NCI-H446 (cell line): ENCODE measurements at regions not wholly inside any gene's neighbourhood (a gene's known extent, or its start where the extent isn't known, plus 50 kb on each side); places are given as distances from the start of the nearest gene placed in this dataset.
"Not testable (repeated sequence)": the region's sequence is repeated elsewhere in the genome, so short reads cannot be mapped to it uniquely, and the experiment has no call there.

Source experiments
- DNase-seq, 2 experiments: peaks; one replicate each; lab custom pipeline; 2025; lab: John Stamatoyannopoulos, UW

DNA sequence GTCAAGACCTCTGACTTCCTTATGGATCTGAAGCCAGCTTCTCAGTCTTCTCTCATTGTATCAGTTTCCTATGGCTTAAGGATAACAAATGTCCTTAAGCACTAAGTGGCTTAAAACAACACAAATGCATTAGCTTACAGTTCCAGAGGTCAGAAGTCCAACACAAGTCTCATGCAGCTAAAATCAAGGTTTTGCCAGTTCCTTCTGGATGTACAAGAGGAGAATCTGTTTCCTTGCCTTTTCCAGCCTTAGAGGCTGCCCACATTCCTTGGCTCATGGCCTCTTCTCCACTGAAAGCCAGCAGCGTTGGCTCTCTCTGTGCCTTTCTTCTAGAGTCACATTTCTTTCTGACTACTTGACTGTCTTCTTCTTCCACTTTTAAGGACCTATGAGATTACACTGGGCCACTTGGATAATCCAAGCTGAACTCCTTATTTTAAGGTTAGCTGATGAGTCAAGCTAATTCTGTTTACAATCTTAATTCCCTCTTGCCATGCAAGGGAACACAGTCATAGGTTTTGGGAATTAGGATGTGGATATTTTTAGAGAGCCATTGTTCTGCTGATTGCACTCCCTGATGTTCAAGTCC, 179.0 kb downstream of the BCAS1 start:
- no peak for DNase-seq

DNA sequence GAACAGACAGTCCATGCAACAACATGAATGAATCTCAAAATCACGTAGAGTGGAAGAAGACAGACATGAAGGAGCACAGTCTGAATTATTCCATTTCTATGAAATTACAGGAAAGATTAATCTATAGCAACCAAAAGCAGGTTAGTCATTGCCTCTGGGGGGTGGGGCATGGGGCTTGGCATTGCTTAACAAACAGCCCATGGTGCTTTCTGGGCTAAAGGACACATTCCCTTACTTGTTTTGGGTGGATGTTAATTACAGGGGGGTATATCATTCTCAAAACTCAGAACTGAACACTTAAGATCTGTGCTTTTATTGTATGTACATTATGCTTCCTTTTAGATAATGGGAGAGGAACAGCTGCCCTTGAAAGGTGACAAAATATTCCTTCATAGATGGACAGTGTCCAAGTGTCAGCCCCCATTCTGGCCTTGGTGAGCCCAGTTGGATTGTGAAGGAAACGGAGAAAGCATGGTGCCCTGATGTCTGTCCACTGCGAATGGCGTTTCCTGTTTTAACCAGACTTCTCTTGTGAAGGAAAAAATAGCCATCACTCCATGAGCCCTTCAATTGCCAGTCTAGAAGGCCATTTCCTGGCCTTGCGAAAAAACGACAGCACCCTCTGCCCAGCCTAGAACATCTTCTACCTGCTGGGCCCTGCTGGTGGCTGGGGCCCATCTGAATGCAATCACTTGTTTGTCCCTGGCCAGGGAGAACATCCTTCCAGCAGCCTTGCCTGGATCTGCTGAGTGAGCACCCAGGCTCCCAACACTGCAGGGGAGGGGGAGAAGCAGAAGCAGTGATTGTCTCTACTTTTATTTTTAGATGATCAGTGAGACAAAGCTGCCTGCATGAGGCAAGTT, 179.7 kb downstream of the BCAS1 start:
- no peak for DNase-seq

DNA sequence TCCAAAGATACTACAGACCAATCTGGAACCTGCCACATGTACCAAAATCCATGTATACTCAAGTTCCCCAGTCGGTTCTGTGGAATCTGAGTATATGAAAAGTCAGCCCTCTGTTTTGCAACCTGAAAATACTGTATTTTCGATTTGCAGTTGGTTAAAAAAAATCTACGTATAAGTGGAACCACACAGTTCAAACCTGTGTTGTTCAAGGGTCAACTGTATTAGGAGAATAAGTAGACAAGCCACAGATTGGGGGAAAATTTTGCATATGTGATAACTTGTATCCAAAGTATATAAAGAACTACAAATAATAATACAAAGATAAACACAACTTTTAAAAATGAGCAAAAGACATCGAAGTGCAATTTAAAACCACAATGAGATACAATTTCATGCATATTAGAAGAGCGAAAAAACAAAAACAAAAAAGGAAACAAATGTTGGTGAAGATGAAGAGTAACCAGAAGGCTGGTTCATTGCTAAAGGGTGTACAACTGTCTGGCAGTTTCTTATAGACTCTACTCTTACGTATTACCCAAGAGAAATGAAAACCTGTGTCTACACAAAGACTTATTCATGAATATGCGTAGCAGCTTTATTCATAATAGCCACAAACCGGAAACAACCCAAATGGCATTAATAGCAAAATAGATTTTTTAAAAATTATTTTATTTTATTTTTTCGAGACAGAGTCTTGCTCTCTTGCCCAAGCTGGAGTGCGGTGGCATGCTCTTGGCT, 180.8 kb downstream of the BCAS1 start:
- DNase-seq, result no peak

DNA sequence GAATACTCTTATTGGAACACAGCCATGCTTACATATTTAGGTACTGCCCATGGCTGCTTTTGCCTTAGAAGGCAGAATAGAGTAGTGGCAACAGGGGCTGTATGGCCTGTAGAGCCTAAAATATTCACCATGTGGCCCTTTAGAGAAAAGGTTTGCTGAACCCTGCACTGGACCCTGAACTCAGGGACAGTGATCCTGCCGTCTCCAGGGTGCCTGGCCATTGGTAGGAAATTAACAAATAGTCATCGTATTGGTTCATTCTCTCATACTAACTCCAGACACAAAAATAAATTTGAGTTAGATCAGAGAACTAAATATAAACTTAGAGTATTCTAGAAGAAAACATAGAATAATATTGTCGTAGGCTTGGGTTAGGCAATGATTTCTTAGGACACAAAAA, 181.4 kb downstream of the BCAS1 start:
- DNase-seq, result no peak

DNA sequence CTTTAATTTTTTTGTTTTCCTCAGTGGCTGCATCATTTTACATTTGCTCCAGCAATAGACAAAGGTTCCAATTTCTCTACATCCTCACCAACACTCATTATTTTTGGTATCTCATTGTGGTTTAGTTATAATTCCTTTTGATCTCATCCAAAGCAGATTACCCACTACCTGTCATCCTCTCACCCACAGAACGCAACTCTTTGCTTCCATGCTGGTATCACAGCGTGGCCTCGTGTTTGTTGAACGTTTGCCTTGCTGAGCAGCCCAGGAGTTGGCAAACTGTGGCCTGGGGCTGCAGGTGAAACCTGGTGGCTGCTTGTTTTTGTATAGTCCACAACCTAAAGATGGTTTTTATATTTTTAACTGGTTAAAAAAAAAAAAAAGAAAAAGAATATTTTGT, 181.9 kb downstream of the BCAS1 start:
- no peak for DNase-seq

DNA sequence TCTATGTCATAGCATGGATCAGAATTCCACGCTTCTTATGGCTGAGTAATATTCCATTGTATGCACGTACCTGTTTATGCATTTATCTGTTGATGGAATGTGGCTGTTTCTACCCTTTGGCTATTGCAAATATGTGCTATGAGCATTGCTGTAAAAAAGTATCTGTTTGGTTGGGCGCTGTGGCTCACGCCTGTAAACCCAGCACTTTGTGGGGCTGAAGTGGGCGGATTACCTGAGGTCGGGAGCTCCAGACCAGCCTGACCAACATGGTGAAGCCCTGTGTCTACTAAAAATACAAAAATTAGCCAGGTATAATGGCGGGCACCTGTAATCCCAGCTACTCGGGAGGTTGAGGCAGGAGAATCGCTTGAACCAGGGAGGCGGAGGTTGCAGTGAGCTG, 182.4 kb downstream of the BCAS1 start:
- no peak for DNase-seq

DNA sequence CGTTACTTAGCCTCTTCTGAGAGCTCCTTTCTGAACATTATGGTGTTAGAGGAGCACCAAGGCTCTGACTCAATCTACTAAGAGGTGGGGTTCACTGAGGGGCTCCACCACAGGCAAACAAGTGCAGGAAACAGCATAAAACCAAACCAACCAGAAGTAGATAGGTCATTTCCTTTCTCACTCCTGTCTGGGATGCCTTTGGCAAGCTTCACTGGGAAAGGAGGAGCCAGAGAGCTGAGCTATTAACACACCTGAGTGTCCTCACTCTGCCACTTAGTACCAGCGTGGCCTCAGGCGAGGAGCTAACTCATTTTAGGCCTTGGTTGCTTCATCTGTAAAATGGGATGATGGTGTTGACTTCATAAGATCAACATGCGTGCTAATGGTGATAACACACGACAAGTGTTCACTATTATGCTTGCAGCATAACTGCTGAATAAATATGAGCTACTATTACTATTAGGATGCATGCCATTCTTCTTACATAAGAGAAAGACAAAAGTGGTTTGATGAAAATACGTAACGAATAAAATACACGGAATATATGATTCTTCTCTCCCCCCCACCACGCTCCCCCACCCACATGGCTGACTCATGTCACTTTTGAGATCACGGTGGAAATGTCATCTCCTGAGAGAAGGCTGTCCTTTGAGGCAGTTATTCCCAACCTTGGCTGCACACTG, 185.4 kb downstream of the BCAS1 start:
- no peak for DNase-seq

DNA sequence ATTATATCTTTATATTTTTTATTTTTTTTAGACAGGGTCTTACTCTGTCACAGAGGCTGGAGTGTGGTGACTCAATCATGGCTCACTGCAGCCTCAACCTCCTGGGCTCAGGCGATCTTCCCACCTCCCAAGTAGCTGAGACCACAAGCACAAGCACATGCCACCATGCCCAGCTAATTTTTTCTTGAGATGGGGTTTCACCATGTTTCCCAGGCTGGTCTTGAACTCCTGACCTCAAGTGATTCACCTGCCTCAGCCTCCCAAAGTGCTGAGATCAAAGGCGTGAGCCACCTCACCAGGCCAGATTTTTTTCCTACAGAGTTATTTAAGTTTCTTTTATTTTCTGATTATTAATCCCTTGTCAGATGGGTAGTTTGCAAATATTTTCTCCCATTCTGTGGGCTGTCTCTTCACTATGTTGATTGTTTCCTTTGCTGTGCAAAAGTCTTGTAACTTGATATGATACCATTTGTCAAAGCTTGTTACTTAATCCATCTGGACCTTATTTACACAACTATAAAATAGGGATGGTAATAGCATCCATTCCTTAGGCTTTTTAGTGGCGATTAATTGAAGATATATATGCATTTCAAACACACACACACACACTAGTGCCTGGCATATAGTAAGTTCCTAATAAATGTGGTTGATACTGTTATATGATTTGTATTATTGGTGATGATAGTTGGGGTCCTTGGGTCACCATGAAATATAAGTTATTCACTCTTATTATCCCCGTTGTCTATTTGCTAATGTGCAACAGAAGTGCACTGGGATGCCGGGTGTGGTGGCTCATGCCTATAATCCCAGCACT, 187.1 kb downstream of the BCAS1 start:
- no peak for DNase-seq

DNA sequence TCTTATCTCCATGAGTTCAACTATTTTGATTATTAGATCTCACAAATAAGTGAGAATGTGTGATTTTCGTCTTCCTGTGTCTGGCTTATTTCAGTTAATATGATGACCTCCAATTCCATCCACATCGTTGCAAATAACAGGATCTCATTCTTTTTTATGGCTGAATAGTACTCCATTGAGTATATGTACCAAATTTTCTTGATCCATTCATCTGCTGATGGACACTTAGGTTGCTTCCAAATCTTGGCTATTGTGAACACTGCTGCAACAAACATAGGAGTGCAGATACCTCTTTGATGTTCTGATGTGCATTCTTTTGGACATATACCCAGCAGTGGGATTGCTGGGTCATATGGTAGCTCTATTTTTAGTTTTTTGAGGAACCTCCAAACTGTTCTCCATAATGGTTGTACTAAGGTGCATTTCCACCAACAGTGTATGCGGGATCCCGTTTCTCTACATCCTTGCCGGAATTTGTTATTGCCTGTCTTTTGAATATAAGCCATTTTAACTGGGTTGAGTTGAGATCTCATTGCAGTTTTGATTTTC, 187.9 kb downstream of the BCAS1 start:
- DNase-seq, result not testable (repeated sequence)

DNA sequence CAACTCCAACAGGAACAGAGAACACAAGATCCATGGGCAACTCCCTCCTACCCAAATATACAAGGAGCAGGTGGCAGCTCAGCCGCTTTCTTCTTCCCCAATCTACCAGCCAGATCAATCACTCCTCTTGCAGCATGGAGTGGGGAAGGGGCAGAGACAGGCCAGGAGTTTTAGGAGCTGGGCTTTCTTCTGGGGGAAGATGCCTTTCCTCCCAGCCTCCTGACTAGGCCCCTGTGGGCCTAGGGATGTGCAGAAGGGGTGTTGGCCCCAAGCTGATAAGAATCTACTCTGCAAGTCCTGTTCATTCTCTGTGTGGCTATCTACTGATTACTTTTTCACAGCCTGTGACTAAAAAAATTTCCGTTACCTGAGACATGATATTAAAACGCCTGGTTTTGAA, 189.0 kb downstream of the BCAS1 start:
- no peak for DNase-seq

DNA sequence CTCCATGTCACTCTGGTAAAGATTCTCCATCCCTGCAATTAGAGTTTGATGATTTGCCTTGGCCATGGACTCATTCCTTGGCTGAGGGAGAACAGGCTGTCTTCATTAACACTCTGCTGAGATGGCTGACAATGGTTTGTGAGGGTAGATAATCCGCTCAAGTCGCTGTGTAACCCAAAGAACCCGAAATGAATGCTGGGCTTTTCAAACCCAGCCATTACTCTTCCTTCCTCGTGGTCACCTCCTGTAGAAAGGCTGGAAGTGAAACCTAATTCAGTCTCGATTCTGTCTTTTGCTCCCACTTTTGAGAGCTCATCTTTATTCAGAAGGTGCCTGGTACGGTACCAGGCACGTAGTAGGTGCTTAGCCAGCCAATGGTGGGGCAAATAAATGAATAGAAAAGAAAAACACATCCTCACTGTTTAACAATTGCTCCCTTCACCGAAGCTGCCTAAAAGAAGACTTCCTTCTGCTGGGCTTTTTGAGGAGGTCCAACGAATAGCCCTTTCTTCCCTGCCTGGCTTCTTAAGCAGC, 190.2 kb downstream of the BCAS1 start:
- DNase-seq, result no peak

DNA sequence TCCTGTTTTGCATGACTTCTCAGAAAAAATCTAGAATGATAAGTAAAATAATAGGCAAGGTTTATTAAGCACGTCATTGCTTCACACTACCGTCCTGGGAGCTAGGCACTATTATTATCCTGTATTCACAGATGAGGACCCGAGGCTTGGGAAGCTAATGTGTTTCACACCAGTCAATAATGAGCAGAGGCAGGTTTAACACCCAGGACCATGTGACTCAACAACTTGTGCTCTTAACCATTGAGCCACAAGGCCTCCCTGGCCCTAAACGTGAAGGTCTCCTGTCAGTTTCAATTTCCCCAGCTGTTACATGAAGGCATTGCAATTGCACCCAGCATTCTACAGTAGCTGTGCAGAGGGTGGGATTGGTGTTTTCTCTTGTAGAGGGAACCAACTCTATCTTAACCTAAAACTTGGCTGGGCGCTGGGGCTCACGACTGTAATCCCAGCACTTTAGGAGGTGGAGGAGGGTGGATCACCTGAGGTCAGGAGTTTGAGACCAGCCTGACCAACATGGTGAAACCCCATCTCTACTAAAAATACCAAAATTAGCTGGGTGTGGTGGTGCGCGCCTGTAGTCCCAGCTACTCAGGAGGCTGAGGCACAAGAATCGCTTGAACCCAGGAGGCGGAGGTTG, 191.2 kb downstream of the BCAS1 start:
- DNase-seq, result no peak

DNA sequence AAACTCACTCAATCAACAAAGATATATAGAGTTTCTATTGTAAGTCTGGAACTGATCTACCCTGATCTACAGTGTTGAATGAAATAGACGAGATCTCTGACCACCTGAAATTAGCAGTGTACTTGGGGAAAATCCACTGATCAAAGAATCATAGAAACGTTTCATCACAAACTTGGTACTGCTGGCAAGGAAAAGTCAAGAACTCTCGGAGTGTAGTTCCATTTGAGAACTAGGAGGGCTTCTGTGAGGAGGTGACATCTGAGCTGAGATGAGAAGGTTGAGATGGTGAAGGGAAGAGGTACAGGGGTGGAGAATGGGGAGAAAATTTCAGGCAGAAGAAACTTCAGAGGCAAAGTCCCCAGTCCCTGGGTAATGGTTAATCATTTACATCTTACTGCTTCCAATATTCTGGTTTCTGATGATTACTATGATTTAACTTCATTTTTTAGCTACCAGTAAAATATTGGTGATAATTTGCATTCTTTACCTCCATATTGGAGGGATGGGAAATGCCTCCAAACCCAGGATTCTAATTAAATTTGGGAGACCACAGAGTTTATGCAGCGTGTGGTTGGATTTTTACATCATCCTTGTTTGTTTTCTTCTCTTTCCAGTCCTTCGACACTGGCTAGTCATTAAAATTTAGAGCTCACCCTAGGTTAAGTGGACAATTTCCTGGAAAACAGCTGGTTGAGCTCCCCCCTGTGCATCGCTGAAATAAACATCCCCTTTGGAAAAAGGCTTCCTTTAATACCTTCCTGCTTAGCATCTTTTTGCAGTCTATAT, 191.9 kb downstream of the BCAS1 start:
- DNase-seq, result no peak

DNA sequence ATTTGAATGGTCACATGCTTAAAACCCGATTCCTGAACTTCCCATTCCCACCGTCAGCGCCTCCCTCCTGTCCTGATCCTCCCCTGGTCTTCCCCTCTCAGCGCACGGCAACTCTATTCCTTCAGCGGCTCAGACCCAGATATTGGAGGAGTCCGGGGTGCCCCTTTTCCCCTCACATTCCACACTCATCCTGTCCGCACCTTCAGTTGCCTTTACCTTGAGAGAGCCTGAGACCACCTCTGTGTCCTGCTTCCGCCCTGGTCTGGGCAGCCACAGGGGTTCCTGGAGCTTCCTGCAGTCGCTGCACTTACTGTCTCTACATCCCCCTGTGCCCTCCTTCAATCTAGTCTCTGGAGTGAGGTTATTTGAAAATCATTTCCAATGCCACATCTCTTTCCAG, 193.4 kb downstream of the BCAS1 start:
- DNase-seq, result no peak

DNA sequence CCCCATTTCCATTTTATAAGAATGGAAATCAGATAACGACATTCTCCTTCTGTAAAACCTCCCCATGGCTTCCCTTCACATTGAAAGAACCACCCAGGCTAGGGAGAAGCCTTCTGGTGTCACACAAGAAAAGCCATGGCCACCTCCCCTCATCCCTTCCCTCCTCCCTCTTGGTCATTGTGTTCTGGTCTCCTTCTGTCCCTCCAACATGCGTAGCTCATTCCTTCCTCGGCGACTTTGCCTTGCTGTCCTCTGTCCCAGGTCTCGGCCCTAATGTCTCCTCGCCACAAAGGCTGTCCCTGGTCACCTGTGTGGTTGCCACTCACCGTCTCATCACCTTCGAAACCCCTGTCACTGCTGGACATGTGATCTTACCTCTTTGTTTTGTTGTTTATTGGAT, 193.9 kb downstream of the BCAS1 start:
- no peak for DNase-seq

DNA sequence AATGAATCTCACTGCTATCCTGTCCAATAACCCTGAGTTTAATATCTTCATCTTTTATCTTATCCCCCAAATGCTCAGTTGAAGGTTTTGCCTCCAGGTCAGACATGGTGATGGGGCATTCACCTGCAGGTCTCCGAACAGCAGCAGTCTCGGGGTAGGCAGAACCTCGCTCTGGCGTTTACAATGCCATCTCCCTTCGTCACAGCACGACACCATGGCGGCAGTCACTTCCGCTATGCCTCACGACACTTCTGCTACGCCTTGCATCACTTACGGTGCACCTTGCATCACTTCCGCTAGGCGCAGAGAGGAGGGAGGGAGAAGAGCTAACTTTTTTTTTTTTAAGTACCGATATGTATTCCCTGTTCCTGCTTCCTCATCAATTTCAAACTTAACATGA, 194.9 kb downstream of the BCAS1 start:
- DNase-seq, result no peak

DNA sequence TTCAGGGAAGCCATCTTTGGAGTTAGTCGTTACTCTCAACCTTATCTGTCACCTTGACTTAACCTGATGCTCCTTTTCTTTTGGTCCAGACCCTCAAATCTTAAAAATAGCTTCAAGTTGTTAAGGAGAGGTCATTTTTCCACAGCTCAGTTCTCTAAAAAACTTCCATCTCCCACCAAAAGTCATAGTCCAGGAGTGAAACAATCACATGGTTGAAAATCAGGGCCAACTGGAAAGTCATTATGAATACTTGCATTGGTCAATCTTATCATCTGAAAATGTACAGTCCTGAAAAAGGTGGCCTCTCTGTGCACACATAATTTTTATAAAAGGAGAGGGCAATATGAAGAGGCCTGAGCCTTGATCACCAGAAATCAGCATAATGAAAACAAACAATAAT, 195.7 kb downstream of the BCAS1 start:
- no peak for DNase-seq

DNA sequence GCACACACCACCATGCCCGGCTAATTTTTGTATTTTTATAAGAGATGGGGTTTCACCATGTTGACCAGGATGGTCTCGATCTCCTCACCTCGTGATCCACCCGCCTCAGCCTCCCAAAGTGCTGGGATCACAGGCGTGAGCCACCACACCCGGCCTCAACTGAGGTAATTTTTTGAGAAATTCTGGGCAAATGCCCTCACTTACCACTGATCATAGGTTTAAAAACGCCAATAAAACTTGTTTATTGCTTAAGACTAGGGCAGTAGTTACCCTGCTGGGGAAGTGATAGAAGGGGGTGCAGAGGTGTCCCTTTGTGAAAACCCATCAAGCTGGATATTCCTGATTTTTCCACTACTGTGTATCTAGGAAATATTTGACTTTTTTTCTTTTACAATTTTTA, 196.3 kb downstream of the BCAS1 start:
- DNase-seq, result no peak

DNA sequence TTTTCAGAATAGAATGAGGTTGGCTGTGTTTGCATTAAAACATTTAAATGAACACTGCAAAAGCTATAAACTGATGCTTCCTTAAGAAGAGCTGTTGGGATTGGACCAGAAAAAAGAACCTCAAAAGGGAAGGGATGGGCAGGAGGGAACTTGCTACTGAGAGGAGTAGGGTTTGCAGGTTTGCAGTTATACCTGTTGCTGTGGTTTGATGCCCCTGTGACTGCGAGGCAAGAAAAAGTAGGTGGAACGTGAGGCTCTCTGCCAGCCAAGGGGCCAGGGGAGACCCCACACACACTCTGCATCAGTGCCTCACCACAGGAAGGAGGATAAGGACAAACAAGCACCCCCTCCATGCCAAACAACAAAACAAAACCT, 197.2 kb downstream of the BCAS1 start:
- DNase-seq, result no peak
